ENCODE measurements at regions not wholly inside any gene's neighbourhood (a gene's known extent, or its start where the extent isn't known, plus 50 kb on each side); places are given as distances from the start of the nearest gene placed in this dataset.

GRCh38 chr10:9796564-9796963 lies 1221.1 kb upstream of the CELF2 start:
- Mint-ChIP-seq H3K36me3 (no peaks in the 10 kb centered on the region), H3K27me3 (no peaks in the 10 kb centered on the region), H3K4me3 (no peak overlapping the region), H3K9me3 (peaks cover 2% of the 10 kb centered on the region), H3K4me1 (no peaks in the 10 kb centered on the region), H3K27ac (no peak overlapping the region)
- DNase-seq (ENCODE audit: low spot score in 2 of 2) = no peak
- no peak for ATAC-seq (ENCODE audit: low read depth)

GRCh38 chr10:9800011-9800410 lies 1217.7 kb upstream of the CELF2 start:
- ATAC-seq (ENCODE audit: low read depth) = no peak
- Mint-ChIP-seq H3K27me3 (no peaks in the 10 kb centered on the region), H3K36me3 (no peaks in the 10 kb centered on the region), H3K4me1 (no peaks in the 10 kb centered on the region), H3K4me3 (no peak overlapping the region), H3K9me3 (peaks cover 2% of the 10 kb centered on the region), H3K27ac (no peak overlapping the region)
- DNase-seq (ENCODE audit: low spot score in 2 of 2) = no peak

GRCh38 chr10:9800571-9800970 lies 1217.1 kb upstream of the CELF2 start:
- DNase-seq (ENCODE audit: low spot score in 2 of 2) (no peak), ATAC-seq (ENCODE audit: low read depth) (no peak)
- no peak overlapping the region for H3K27ac Mint-ChIP-seq
- H3K9me3 Mint-ChIP-seq = peaks cover 2% of the 10 kb centered on the region
- no peaks in the 10 kb centered on the region for H3K36me3 Mint-ChIP-seq
- H3K4me3 Mint-ChIP-seq = no peak overlapping the region
- no peaks in the 10 kb centered on the region for H3K4me1 Mint-ChIP-seq
- H3K27me3 Mint-ChIP-seq = no peaks in the 10 kb centered on the region

- no peak overlapping the region for H3K4me3 Mint-ChIP-seq
Measured at GRCh38 chr10:9807846-9808245, 1209.8 kb upstream of the CELF2 start.

GRCh38 chr10:9811601-9812000 lies 1206.1 kb upstream of the CELF2 start:
- H3K27ac Mint-ChIP-seq = no peak overlapping the region

More at GRCh38 chr10:9807846-9808245, 1209.8 kb upstream of the CELF2 start:
- no peak for ATAC-seq (ENCODE audit: low read depth)
- DNase-seq (ENCODE audit: low spot score in 2 of 2) = no peak
- Mint-ChIP-seq H3K9me3 (no peaks in the 10 kb centered on the region), H3K36me3 (no peaks in the 10 kb centered on the region), H3K27ac (no peak overlapping the region), H3K27me3 (no peaks in the 10 kb centered on the region), H3K4me1 (no peaks in the 10 kb centered on the region)

GRCh38 chr10:9814285-9814864 lies 1203.3 kb upstream of the CELF2 start:
- Mint-ChIP-seq H3K27me3 (no peaks in the 10 kb centered on the region), H3K27ac (no peak overlapping the region), H3K4me3 (no peak overlapping the region), H3K36me3 (no peaks in the 10 kb centered on the region), H3K4me1 (no peaks in the 10 kb centered on the region), H3K9me3 (peaks cover 3% of the 10 kb centered on the region)
- ATAC-seq (ENCODE audit: low read depth) (no peak), DNase-seq (ENCODE audit: low spot score in 2 of 2) (no peak)

More at GRCh38 chr10:9811601-9812000, 1206.1 kb upstream of the CELF2 start:
- Mint-ChIP-seq H3K9me3 (peaks cover 3% of the 10 kb centered on the region), H3K27me3 (no peaks in the 10 kb centered on the region), H3K36me3 (no peaks in the 10 kb centered on the region), H3K4me1 (no peaks in the 10 kb centered on the region), H3K4me3 (no peak overlapping the region)
- DNase-seq (ENCODE audit: low spot score in 2 of 2) (no peak), ATAC-seq (ENCODE audit: low read depth) (no peak)

GRCh38 chr10:9819756-9820494 lies 1197.7 kb upstream of the CELF2 start:
- no peaks in the 10 kb centered on the region for H3K36me3 Mint-ChIP-seq
- DNase-seq (ENCODE audit: low spot score in 2 of 2) (no peak), ATAC-seq (ENCODE audit: low read depth) (no peak)
- no peaks in the 10 kb centered on the region for H3K27me3 Mint-ChIP-seq
- H3K4me1 Mint-ChIP-seq = no peaks in the 10 kb centered on the region
- no peak overlapping the region for H3K4me3 Mint-ChIP-seq
- peaks cover 3% of the 10 kb centered on the region for H3K9me3 Mint-ChIP-seq
- no peak overlapping the region for H3K27ac Mint-ChIP-seq

GRCh38 chr10:9823268-9823930 lies 1194.3 kb upstream of the CELF2 start:
- H3K27me3 Mint-ChIP-seq = no peaks in the 10 kb centered on the region
- ATAC-seq (ENCODE audit: low read depth) = no peak

GRCh38 chr10:9824631-9825071 lies 1193.0 kb upstream of the CELF2 start:
- no peaks in the 10 kb centered on the region for H3K27me3 Mint-ChIP-seq
- ATAC-seq (ENCODE audit: low read depth) (no peak), DNase-seq (ENCODE audit: low spot score in 2 of 2) (no peak)
- H3K27ac Mint-ChIP-seq = no peak overlapping the region
- peaks cover 1% of the 10 kb centered on the region for H3K36me3 Mint-ChIP-seq
- peaks cover 3% of the 10 kb centered on the region for H3K9me3 Mint-ChIP-seq
- no peak overlapping the region for H3K4me3 Mint-ChIP-seq
- H3K4me1 Mint-ChIP-seq = no peaks in the 10 kb centered on the region

More at GRCh38 chr10:9823268-9823930, 1194.3 kb upstream of the CELF2 start:
- no peaks in the 10 kb centered on the region for H3K4me1 Mint-ChIP-seq
- DNase-seq (ENCODE audit: low spot score in 2 of 2) = no peak
- peaks cover 1% of the 10 kb centered on the region for H3K36me3 Mint-ChIP-seq
- H3K9me3 Mint-ChIP-seq = peaks cover 3% of the 10 kb centered on the region
- H3K4me3 Mint-ChIP-seq = no peak overlapping the region
- no peak overlapping the region for H3K27ac Mint-ChIP-seq

- Mint-ChIP-seq H3K36me3 (peaks cover 1% of the 10 kb centered on the region), H3K27ac (no peak overlapping the region), H3K4me3 (no peak overlapping the region), H3K9me3 (peaks cover 3% of the 10 kb centered on the region), H3K27me3 (no peaks in the 10 kb centered on the region), H3K4me1 (no peaks in the 10 kb centered on the region)
- no peak for DNase-seq (ENCODE audit: low spot score in 2 of 2)
- no peak for ATAC-seq (ENCODE audit: low read depth)
Measured at GRCh38 chr10:9825491-9826018, 1192.1 kb upstream of the CELF2 start.

GRCh38 chr10:9828110-9828509 lies 1189.6 kb upstream of the CELF2 start:
- DNase-seq (ENCODE audit: low spot score in 2 of 2) (no peak), ATAC-seq (ENCODE audit: low read depth) (no peak)
- no peaks in the 10 kb centered on the region for H3K27me3 Mint-ChIP-seq
- H3K36me3 Mint-ChIP-seq = peaks cover 1% of the 10 kb centered on the region
- no peak overlapping the region for H3K27ac Mint-ChIP-seq
- H3K4me3 Mint-ChIP-seq = no peak overlapping the region
- H3K4me1 Mint-ChIP-seq = no peaks in the 10 kb centered on the region
- peaks cover 3% of the 10 kb centered on the region for H3K9me3 Mint-ChIP-seq

- no peak overlapping the region for H3K27ac Mint-ChIP-seq
- H3K9me3 Mint-ChIP-seq = peaks cover under 1% of the 10 kb centered on the region
- no peak overlapping the region for H3K4me3 Mint-ChIP-seq
- DNase-seq (ENCODE audit: low spot score in 2 of 2) (no peak), ATAC-seq (ENCODE audit: low read depth) (no peak)
- H3K4me1 Mint-ChIP-seq = no peaks in the 10 kb centered on the region
- H3K36me3 Mint-ChIP-seq = no peaks in the 10 kb centered on the region
- no peaks in the 10 kb centered on the region for H3K27me3 Mint-ChIP-seq
Measured at GRCh38 chr10:9833942-9834341, 1183.7 kb upstream of the CELF2 start.

GRCh38 chr10:9834434-9834833 lies 1183.2 kb upstream of the CELF2 start:
- DNase-seq (ENCODE audit: low spot score in 2 of 2) = no peak
- Mint-ChIP-seq H3K27me3 (no peaks in the 10 kb centered on the region), H3K9me3 (peaks cover 4% of the 10 kb centered on the region), H3K4me3 (no peak overlapping the region), H3K4me1 (no peaks in the 10 kb centered on the region), H3K36me3 (no peaks in the 10 kb centered on the region), H3K27ac (no peak overlapping the region)
- no peak for ATAC-seq (ENCODE audit: low read depth)

- H3K4me3 Mint-ChIP-seq = no peak overlapping the region
- DNase-seq (ENCODE audit: low spot score in 2 of 2) (no peak), ATAC-seq (ENCODE audit: low read depth) (no peak)
- peaks cover 12% of the 10 kb centered on the region for H3K9me3 Mint-ChIP-seq
- H3K4me1 Mint-ChIP-seq = no peaks in the 10 kb centered on the region
- H3K27ac Mint-ChIP-seq = no peak overlapping the region
- H3K27me3 Mint-ChIP-seq = no peaks in the 10 kb centered on the region
- no peaks in the 10 kb centered on the region for H3K36me3 Mint-ChIP-seq
Measured at GRCh38 chr10:9845075-9845474, 1172.6 kb upstream of the CELF2 start.

All from memory B cell (primary cell).